Loucy (cell line): ENCODE measurements at regions not wholly inside any gene's neighbourhood (a gene's known extent, or its start where the extent isn't known, plus 50 kb on each side); places are given as distances from the start of the nearest gene placed in this dataset.

Experiments
- H2AFZ ChIP-seq: fragments of 200-600 bp; sonication (generic); 2 replicates; pipeline ENCODE4 v1.6.0; 2016; ENCODE audit warnings: antibody characterized with exemption, mild to moderate bottlenecking, low read length, moderate library complexity
- H3F3A ChIP-seq: fragments of 200-600 bp; 2 replicates; pipeline ENCODE4 v1.6.0; 2016; ENCODE audit warnings: antibody characterized with exemption, low read depth, mild to moderate bottlenecking
- H3K27me3 ChIP-seq: fragments of 200-600 bp; sonication (generic); 2 replicates; pipeline ENCODE4 v1.6.1; 2014; ENCODE audit warnings: low read length, mild to moderate bottlenecking; ENCODE audit not compliant: insufficient read depth, poor library complexity, severe bottlenecking
- H3K36me3 ChIP-seq: fragments of 200-600 bp; sonication (generic); 2 replicates; pipeline ENCODE4 v1.6.1; 2016; ENCODE audit warnings: low read length; ENCODE audit not compliant: insufficient read depth
- H3K4me1 ChIP-seq: fragments of 200-600 bp; sonication (generic); 2 replicates; pipeline ENCODE4 v1.5.1; 2014; ENCODE audit warnings: low read length, mild to moderate bottlenecking; ENCODE audit not compliant: insufficient read depth, poor library complexity, severe bottlenecking
- H3K4me2 ChIP-seq: fragments of 200-600 bp; sonication (generic); 2 replicates; pipeline ENCODE4 v1.6.0; 2014; ENCODE audit warnings: antibody characterized with exemption, low read length, low read depth, mild to moderate bottlenecking; ENCODE audit not compliant: poor library complexity, severe bottlenecking
- H3K4me3 ChIP-seq: fragments of 200-600 bp; sonication (generic); 2 replicates; pipeline ENCODE4 v1.5.1; 2014; ENCODE audit warnings: low read length, mild to moderate bottlenecking, mixed read lengths; ENCODE audit not compliant: poor library complexity, severe bottlenecking
- H3K79me2 ChIP-seq: fragments of 200-600 bp; sonication (generic); 2 replicates; pipeline ENCODE4 v1.6.1; 2014; ENCODE audit warnings: low read length; ENCODE audit not compliant: insufficient read depth
- H3K9ac ChIP-seq: fragments of 200-600 bp; sonication (generic); 2 replicates; pipeline ENCODE4 v1.6.0; 2014; ENCODE audit warnings: mild to moderate bottlenecking, low read depth, low read length, moderate library complexity; ENCODE audit not compliant: poor library complexity, severe bottlenecking
- H3K9me2 ChIP-seq: fragments of 200-600 bp; sonication (generic); replicated peaks from 2 replicates; pipeline ENCODE4 v1.6.1; 2016; ENCODE audit warnings: low read depth, low read length, mixed read lengths
- H3K9me3 ChIP-seq: fragments of 200-600 bp; sonication (generic); 2 replicates; pipeline ENCODE4 v1.6.1; 2014; ENCODE audit warnings: mild to moderate bottlenecking, antibody characterized with exemption, low read length, low read depth; ENCODE audit not compliant: insufficient read depth
- H4K20me1 ChIP-seq: fragments of 200-600 bp; sonication (generic); 2 replicates; pipeline ENCODE4 v1.6.0; 2014; ENCODE audit warnings: antibody characterized with exemption, low read length, mild to moderate bottlenecking; ENCODE audit not compliant: insufficient read depth, poor library complexity, severe bottlenecking
- EZH2phosphoT487 ChIP-seq: fragments of 200-600 bp; IDR thresholded peaks from 2 replicates; pipeline ENCODE4 v1.6.1; 2018; ENCODE audit warnings: antibody characterized with exemption, mild to moderate bottlenecking, moderate library complexity, borderline replicate concordance
- TF ChIP-seq, protein P1 (sequence below): fragments of 200-600 bp; sonication (generic); conservative IDR thresholded peaks from 2 replicates; pipeline ENCODE4 v1.5.1; 2014; ENCODE audit warnings: mild to moderate bottlenecking, antibody characterized with exemption, low read length

DNA sequence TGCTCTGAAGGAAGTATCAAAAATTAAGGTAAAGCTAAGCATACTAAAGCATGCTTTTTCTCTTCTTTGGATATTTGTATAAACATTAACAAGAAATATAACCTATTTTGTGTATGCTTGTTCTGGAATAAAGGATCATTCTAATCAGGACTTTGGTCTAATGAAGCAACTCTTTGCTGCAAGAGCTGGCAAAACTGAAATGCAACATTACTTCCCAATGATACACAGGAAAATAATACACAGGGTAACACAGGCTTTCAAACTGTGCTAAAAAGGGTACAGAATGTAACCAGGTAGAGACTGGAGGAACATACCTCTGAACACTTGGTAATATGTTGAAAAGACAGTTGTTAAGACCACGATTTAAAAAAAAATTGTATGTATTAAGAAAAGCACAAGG is 222.5 kb upstream of the DIO2 start:
- H3K9ac ChIP-seq, result no peak overlapping the region
- H3K36me3 ChIP-seq, result no peaks in the 10 kb centered on the region
- H3K4me3 ChIP-seq, result no peak overlapping the region
- TF ChIP-seq EZH2phosphoT487, result no peak
- TF ChIP-seq, protein P1, sequence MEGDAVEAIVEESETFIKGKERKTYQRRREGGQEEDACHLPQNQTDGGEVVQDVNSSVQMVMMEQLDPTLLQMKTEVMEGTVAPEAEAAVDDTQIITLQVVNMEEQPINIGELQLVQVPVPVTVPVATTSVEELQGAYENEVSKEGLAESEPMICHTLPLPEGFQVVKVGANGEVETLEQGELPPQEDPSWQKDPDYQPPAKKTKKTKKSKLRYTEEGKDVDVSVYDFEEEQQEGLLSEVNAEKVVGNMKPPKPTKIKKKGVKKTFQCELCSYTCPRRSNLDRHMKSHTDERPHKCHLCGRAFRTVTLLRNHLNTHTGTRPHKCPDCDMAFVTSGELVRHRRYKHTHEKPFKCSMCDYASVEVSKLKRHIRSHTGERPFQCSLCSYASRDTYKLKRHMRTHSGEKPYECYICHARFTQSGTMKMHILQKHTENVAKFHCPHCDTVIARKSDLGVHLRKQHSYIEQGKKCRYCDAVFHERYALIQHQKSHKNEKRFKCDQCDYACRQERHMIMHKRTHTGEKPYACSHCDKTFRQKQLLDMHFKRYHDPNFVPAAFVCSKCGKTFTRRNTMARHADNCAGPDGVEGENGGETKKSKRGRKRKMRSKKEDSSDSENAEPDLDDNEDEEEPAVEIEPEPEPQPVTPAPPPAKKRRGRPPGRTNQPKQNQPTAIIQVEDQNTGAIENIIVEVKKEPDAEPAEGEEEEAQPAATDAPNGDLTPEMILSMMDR, result no peak
- H3F3A ChIP-seq, result no peaks in the 10 kb centered on the region
- H3K27me3 ChIP-seq, result no peaks in the 10 kb centered on the region
- no peaks in the 10 kb centered on the region for H3K4me1 ChIP-seq
- no peak overlapping the region for H3K4me2 ChIP-seq
- H3K9me3 ChIP-seq, result no peaks in the 10 kb centered on the region
- H3K9me2 ChIP-seq, result no peaks in the 10 kb centered on the region
- no peak overlapping the region for H2AFZ ChIP-seq
- H4K20me1 ChIP-seq, result no peaks in the 10 kb centered on the region
- no peaks in the 10 kb centered on the region for H3K79me2 ChIP-seq

DNA sequence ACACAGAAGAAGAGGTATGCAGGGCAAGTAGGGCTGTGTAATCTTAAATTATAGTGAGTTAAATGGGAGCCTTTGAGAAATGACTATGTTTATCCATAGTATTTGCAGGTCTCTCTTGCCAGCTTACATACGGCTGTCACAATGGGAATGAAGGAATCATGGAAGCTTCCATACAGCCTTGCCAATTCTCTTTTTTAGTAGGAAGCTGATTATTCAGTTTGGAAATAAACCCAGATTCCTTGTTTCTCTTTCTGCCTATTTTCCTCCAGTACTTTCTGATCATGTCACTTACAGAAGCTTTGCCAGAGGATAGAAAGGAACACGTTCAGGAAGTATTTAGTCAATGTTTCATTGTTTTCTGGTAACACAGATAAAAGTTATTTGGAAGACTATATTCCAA is 217.4 kb upstream of the DIO2 start:
- Histone ChIP-seq H3K36me3 (no peaks in the 10 kb centered on the region), H3K4me2 (no peak overlapping the region), H3K79me2 (no peaks in the 10 kb centered on the region), H3K4me1 (no peaks in the 10 kb centered on the region), H3K9me2 (no peaks in the 10 kb centered on the region), H3F3A (no peaks in the 10 kb centered on the region), H3K4me3 (no peak overlapping the region), H2AFZ (no peak overlapping the region), H3K9me3 (no peaks in the 10 kb centered on the region), H4K20me1 (no peaks in the 10 kb centered on the region), H3K27me3 (no peaks in the 10 kb centered on the region), H3K9ac (no peak overlapping the region)
- TF ChIP-seq EZH2phosphoT487, result no peak
- TF ChIP-seq, protein P1, result no peak

GRCh38 chr14:80428171-80428570 is 216.9 kb upstream of the DIO2 start:
- Histone ChIP-seq H3K9me3 (no peaks in the 10 kb centered on the region), H3K9me2 (no peaks in the 10 kb centered on the region), H3K4me3 (no peak overlapping the region), H3K4me1 (no peaks in the 10 kb centered on the region), H3F3A (no peaks in the 10 kb centered on the region), H3K27me3 (no peaks in the 10 kb centered on the region), H3K79me2 (no peaks in the 10 kb centered on the region), H2AFZ (no peak overlapping the region), H3K36me3 (no peaks in the 10 kb centered on the region), H3K9ac (no peak overlapping the region), H3K4me2 (no peak overlapping the region), H4K20me1 (no peaks in the 10 kb centered on the region)
- no peak for TF ChIP-seq EZH2phosphoT487
- TF ChIP-seq, protein P1, result no peak
